IMR-90 (cell line): ENCODE measurements at regions not wholly inside any gene's neighbourhood (a gene's known extent, or its start where the extent isn't known, plus 50 kb on each side); places are given as distances from the start of the nearest gene placed in this dataset.

ENCODE experiments used
- ATAC-seq: fragments of 200-7000 bp; cut with Tn5 transposase; 2 replicates; pipeline ENCODE4 v1.9.1; 2020; ENCODE audit warnings: low read depth, mild to moderate bottlenecking, moderate library complexity
- BruUV-seq: library from RNA; stranded (reverse); fragments of 400-500 nt; replicated peaks from 2 replicates; lab custom pipeline; 2021; lab: Mats Ljungman, UMichigan
- CTCF ChIA-PET: fragments of 300-600 bp; formaldehyde crosslinking; extraction: SDS; loops from one replicate; lab custom pipeline; 2021; ENCODE audit warnings: antibody characterized with exemption; lab: Yijun Ruan, JAX
- POLR2A ChIA-PET: fragments of 300-600 bp; sonication (Branson Sonifier 250); formaldehyde crosslinking; loops from one replicate; lab custom pipeline; 2022; ENCODE audit warnings: antibody characterized with exemption; ENCODE audit not compliant: unreplicated experiment; lab: Charles Lee
- DNase-seq: peaks from one replicate; pipeline ENCODE4 v3.0.0; 2013
- H2AFZ ChIP-seq: replicated peaks from 2 replicates; pipeline ENCODE3; 2013; ENCODE audit warnings: low read length, mild to moderate bottlenecking; ENCODE audit not compliant: poor library complexity
- H2AK5ac ChIP-seq: 2 replicates; pipeline ENCODE4 v1.6.1; 2013; ENCODE audit warnings: low read depth, low read length, inconsistent platforms
- H2AK9ac ChIP-seq: replicated peaks from 2 replicates; pipeline ENCODE3; 2013; ENCODE audit warnings: mild to moderate bottlenecking, low read depth, low read length, moderate library complexity; ENCODE audit not compliant: poor library complexity
- H2BK120ac ChIP-seq: 2 replicates; pipeline ENCODE4 v1.6.1; 2013; ENCODE audit warnings: low read depth, low read length, inconsistent platforms
- H2BK15ac ChIP-seq: 3 replicates; pipeline ENCODE4 v1.6.1; 2013; ENCODE audit warnings: low read depth, low read length, inconsistent platforms
- H2BK20ac ChIP-seq: 2 replicates; pipeline ENCODE4 v1.6.1; 2013; ENCODE audit warnings: low read depth, mild to moderate bottlenecking, inconsistent platforms, low read length, moderate library complexity
- H2BK5ac ChIP-seq: 2 replicates; pipeline ENCODE4 v1.6.1; 2013; ENCODE audit warnings: mild to moderate bottlenecking, low read depth, low read length, inconsistent platforms; ENCODE audit not compliant: poor library complexity, severe bottlenecking
- H3K14ac ChIP-seq: replicated peaks from 2 replicates; pipeline ENCODE4 v1.6.1; 2013; ENCODE audit warnings: low read depth, low read length, inconsistent platforms
- H3K18ac ChIP-seq: 2 replicates; pipeline ENCODE4 v1.6.1; 2013; ENCODE audit warnings: low read depth, low read length, control low read depth
- H3K23ac ChIP-seq: 2 replicates; pipeline ENCODE4 v1.6.1; 2013; ENCODE audit warnings: low read depth, low read length, inconsistent platforms
- H3K27ac ChIP-seq: 2 replicates; pipeline ENCODE4 v1.5.1; 2013; ENCODE audit warnings: mild to moderate bottlenecking, control low read depth, low read length; ENCODE audit not compliant: insufficient read depth
- H3K27me3 ChIP-seq: 2 replicates; pipeline ENCODE4 v1.6.1; 2013; ENCODE audit warnings: low read length; ENCODE audit not compliant: control insufficient read depth, insufficient read depth
- H3K36me3 ChIP-seq: 2 replicates; pipeline ENCODE4 v1.6.1; 2013; ENCODE audit warnings: low read length, mixed read lengths; ENCODE audit not compliant: control insufficient read depth, insufficient read depth
- H3K4ac ChIP-seq: 2 replicates; pipeline ENCODE4 v1.6.1; 2013; ENCODE audit warnings: low read depth, low read length, inconsistent platforms
- H3K4me1 ChIP-seq: 2 replicates; pipeline ENCODE4 v1.6.1; 2013; ENCODE audit warnings: low read length, mixed read lengths; ENCODE audit not compliant: control insufficient read depth, insufficient read depth
- H3K4me2 ChIP-seq: 2 replicates; pipeline ENCODE4 v1.6.1; 2013; ENCODE audit warnings: low read depth, mild to moderate bottlenecking, control low read depth, low read length, moderate library complexity
- H3K4me3 ChIP-seq: 2 replicates; pipeline ENCODE4 v1.5.1; 2013; ENCODE audit warnings: low read depth, mild to moderate bottlenecking, control low read depth, low read length, moderate library complexity; ENCODE audit not compliant: insufficient read depth
- H3K56ac ChIP-seq: 2 replicates; pipeline ENCODE4 v1.6.1; 2013; ENCODE audit warnings: low read length, inconsistent platforms; ENCODE audit not compliant: insufficient read depth; ENCODE audit errors: extremely low read depth
- H3K79me1 ChIP-seq, 2 experiments: 2 replicates each; pipeline ENCODE4 v1.6.1; 2013; ENCODE audit warnings: low read length in 2 of 2, inconsistent platforms in 1 of 2, low read depth in 1 of 2
- H3K9ac ChIP-seq: 2 replicates; pipeline ENCODE4 v1.6.1; 2013; ENCODE audit warnings: low read depth, low read length, control low read depth
- H3K9me1 ChIP-seq: 2 replicates; pipeline ENCODE4 v1.6.1; 2013; ENCODE audit warnings: low read length, inconsistent platforms; ENCODE audit not compliant: insufficient read depth
- H3K9me3 ChIP-seq: 2 replicates; pipeline ENCODE4 v1.6.1; 2013; ENCODE audit warnings: low read length; ENCODE audit not compliant: control insufficient read depth, insufficient read depth
- H4K20me1 ChIP-seq: 2 replicates; pipeline ENCODE4 v1.6.1; 2013; ENCODE audit warnings: low read length, inconsistent platforms; ENCODE audit not compliant: insufficient read depth
- H4K5ac ChIP-seq: 2 replicates; pipeline ENCODE4 v1.6.1; 2013; ENCODE audit warnings: mild to moderate bottlenecking, low read depth, low read length, control low read depth
- H4K8ac ChIP-seq, 2 experiments: 2 replicates each; pipeline ENCODE4 v1.6.1; 2013; ENCODE audit warnings: low read depth in 2 of 2, low read length in 2 of 2, control low read depth in 1 of 2, inconsistent platforms in 1 of 2
- H4K91ac ChIP-seq: 2 replicates; pipeline ENCODE4 v1.6.1; 2013; ENCODE audit warnings: low read depth, low read length, inconsistent platforms; ENCODE audit not compliant: insufficient read depth
- CTCF ChIP-seq: conservative IDR thresholded peaks from 2 replicates; pipeline ENCODE4 v1.5.1; 2012; ENCODE audit warnings: mild to moderate bottlenecking, low read depth, low read length, improper control_type of control experiment
- FOS ChIP-seq: fragments of 150-350 bp; IDR thresholded peaks from 2 replicates; pipeline ENCODE4 v1.6.1; 2016; ENCODE audit warnings: low read depth, low read length
- MAFK ChIP-seq: IDR thresholded peaks from 2 replicates; pipeline ENCODE4 v1.6.1; 2012; ENCODE audit warnings: low read depth, low read length, improper control_type of control experiment
- MXI1 ChIP-seq: IDR thresholded peaks from 2 replicates; pipeline ENCODE4 v1.6.1; 2012; ENCODE audit warnings: low read depth, mild to moderate bottlenecking, low read length, moderate library complexity, borderline replicate concordance
- POLR2A ChIP-seq: IDR thresholded peaks from 2 replicates; pipeline ENCODE4 v1.6.1; 2012; ENCODE audit warnings: mild to moderate bottlenecking, low read depth, low read length
- RFX5 ChIP-seq: IDR thresholded peaks from 2 replicates; pipeline ENCODE4 v1.8.0; 2012; ENCODE audit warnings: low read depth, mild to moderate bottlenecking, low read length, moderate library complexity
- SMC3 ChIP-seq: fragments of 150-350 bp; IDR thresholded peaks from 2 replicates; pipeline ENCODE4 v1.6.1; 2016; ENCODE audit warnings: low read depth, mild to moderate bottlenecking, antibody characterized with exemption, low read length, moderate library complexity
- WGBS, 2 experiments: methylation state at CpG; one replicate each; pipeline versions ENCODE4 v1.1.5 to v1.1.7; 2013; ENCODE audit warnings: missing lambda C conversion rate in 2 of 2; ENCODE audit not compliant: insufficient read length in 1 of 2; ENCODE audit errors: extremely low coverage in 2 of 2; 5-methylcytosine and 5-hydroxymethylcytosine counted together
- dilution Hi-C: fragments of 300-500 bp; cut with HindIII; formaldehyde crosslinking; loops from one replicate; pipeline ENCODE4 v1.14.3; 2018; ENCODE audit warnings: low sequenced_read_pairs; ENCODE audit not compliant: unreplicated experiment
- in situ Hi-C: fragments of 300-500 bp; cut with MboI; formaldehyde crosslinking; loops from 3 replicates; pipeline ENCODE4 v1.14.3; 2019; ENCODE audit warnings: low sequenced_read_pairs, inconsistent platforms, mixed read lengths
- intact Hi-C: fragments of 100-400 bp; cut with micrococcal nuclease; formaldehyde crosslinking; loops from 2 replicates; pipeline ENCODE4 v1.10.0; 2022

DNA sequence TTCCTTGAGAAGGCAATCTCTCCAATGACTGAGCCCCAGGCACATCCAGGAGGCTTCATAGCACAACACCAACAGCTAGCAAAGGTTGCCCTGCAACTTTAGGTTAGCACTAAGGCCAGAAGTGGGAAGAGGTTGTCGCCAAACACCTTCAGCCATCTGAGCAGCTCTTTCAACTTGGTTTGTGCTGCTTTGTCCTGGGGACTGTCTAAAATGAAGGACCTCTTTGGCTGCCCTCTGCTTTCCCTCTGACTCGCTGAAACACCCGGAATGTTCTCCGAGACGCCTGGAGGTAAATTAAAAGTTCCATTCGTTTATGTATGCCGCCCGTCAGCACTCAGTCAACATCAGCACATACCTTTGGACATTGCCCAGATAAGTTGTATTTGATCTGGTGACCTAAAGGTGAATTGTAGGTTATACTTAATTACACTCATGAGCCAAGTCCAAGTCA, 121.2 kb upstream of the NR2F2 start:
- Histone ChIP-seq H2BK5ac (no peak overlapping the region), H3K36me3 (no peaks in the 10 kb centered on the region), H2AK9ac (no peak overlapping the region), H3K4me3 (no peak overlapping the region), H4K8ac (no peak overlapping the region), H3K4ac (no peak overlapping the region), H4K20me1 (no peaks in the 10 kb centered on the region), H3K23ac (no peak overlapping the region), H3K9ac (no peak overlapping the region), H2BK15ac (no peak overlapping the region), H2AK5ac (no peak overlapping the region), H2BK20ac (no peak overlapping the region), H3K27ac (no peak overlapping the region), H3K27me3 (no peaks in the 10 kb centered on the region), H3K18ac (no peak overlapping the region), H3K14ac (no peak overlapping the region), H4K5ac (no peak overlapping the region), H4K91ac (no peak overlapping the region), H3K4me1 (no peaks in the 10 kb centered on the region), H3K9me1 (no peaks in the 10 kb centered on the region; the same call in 1 of the 2 replicates), H3K9me3 (no peaks in the 10 kb centered on the region), H3K4me2 (no peak overlapping the region), H3K79me1 (peaks cover 0 to 2% of the 10 kb centered on the region in 2 experiments; a peak in 1 of 4 replicates), H2BK120ac (no peak overlapping the region), H2AFZ (peak overlapping the region; percentile 47), H3K56ac (no peak overlapping the region)
- ChIA-PET CTCF (no interaction called here), POLR2A (no interaction called here)
- no CpG with 5 or more reads among the region's 8 CpGs for WGBS, 2 experiments
- DNase-seq (no peak), ATAC-seq (no peak)
- intact Hi-C loops, result no loop called here
- dilution Hi-C loops, result no loop called here
- BruUV-seq, result no TSS peak
- TF ChIP-seq SMC3 (no peak), MXI1 (no peak), POLR2A (no peak), FOS (no peak), RFX5 (no peak), MAFK (no peak), CTCF (no peak)
- in situ Hi-C loops, result no loop called here
